ENCODE measurements at regions not wholly inside any gene's neighbourhood (a gene's known extent, or its start where the extent isn't known, plus 50 kb on each side); places are given as distances from the start of the nearest gene placed in this dataset.

DNA sequence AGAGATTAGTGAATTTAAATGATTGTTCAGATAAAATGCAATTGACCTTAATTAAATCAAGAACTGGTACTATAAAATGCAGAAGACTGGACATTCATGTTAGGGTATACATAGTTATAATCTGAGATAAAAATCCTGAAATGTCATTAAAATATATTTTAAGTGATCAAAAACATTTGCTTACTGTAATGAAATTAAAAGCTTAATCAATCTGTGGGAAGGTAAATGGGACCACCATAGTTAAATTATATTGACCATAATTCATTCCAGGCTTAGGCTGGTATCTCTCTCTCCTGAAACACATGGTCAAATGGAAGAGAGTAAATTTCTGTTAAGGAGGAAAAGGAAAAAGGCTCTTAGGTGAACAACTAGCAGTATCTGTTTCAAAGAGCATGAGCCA is 474.4 kb downstream of the C4orf33 start:
- TF ChIP-seq, protein P1, sequence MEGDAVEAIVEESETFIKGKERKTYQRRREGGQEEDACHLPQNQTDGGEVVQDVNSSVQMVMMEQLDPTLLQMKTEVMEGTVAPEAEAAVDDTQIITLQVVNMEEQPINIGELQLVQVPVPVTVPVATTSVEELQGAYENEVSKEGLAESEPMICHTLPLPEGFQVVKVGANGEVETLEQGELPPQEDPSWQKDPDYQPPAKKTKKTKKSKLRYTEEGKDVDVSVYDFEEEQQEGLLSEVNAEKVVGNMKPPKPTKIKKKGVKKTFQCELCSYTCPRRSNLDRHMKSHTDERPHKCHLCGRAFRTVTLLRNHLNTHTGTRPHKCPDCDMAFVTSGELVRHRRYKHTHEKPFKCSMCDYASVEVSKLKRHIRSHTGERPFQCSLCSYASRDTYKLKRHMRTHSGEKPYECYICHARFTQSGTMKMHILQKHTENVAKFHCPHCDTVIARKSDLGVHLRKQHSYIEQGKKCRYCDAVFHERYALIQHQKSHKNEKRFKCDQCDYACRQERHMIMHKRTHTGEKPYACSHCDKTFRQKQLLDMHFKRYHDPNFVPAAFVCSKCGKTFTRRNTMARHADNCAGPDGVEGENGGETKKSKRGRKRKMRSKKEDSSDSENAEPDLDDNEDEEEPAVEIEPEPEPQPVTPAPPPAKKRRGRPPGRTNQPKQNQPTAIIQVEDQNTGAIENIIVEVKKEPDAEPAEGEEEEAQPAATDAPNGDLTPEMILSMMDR (IDR thresholded peaks at IDR 0.05; ENCODE audit: control insufficient read depth, insufficient read depth, low read depth, low read length, missing control alignments), result no peak
- H3K4me3 ChIP-seq (ENCODE audit: control insufficient read depth, low read depth, low read length), result no peak overlapping the region
- no peak for DNase-seq (ENCODE audit: low read depth)

DNA sequence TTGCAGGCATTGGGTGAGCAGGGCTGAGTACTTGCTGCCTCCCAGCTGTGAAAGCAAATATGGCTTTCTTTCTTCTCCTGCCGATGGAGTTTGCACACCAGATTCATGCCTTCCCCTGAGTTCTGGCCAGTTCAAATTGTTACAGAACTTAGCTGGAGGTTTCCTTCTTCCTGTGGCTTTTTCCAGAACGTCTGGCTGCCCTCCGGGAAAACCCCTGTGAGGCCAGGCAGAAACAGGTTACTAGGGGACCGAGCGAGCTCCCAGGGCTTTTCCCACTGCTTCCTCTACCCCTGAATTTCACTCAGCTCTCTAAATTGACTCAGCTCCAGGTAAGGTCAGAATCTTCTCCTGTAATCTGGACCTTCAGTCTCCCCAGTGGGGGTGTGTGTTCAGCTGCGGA is 482.4 kb downstream of the C4orf33 start:
- TF ChIP-seq, protein P1 (IDR thresholded peaks at IDR 0.05; ENCODE audit: control insufficient read depth, insufficient read depth, low read depth, low read length, missing control alignments), result no peak
- no peak overlapping the region for H3K4me3 ChIP-seq (ENCODE audit: control insufficient read depth, low read depth, low read length)
- no peak for DNase-seq (ENCODE audit: low read depth)

DNA sequence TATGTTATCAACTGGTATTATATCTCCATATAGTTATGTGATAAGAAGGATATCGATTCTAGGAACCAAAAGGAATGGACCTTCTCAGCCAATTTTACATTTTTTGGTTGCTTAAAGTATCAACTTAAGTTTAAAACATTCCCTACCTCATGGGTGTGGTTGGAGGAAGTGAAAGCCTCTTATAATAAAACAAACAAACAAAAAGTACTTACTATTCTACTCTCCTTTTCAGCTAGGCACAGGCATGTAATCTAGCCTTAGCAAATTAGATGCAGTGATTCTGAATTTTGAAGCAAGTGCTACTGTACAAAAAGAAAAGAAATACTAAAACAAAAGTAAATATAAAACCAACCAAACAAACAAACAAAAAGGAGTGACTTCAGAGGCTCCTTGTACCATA is 485.4 kb downstream of the C4orf33 start:
- no peak overlapping the region for H3K4me3 ChIP-seq (ENCODE audit: control insufficient read depth, low read depth, low read length)
- no peak for DNase-seq (ENCODE audit: low read depth)
- TF ChIP-seq, protein P1 (IDR thresholded peaks at IDR 0.05; ENCODE audit: control insufficient read depth, insufficient read depth, low read depth, low read length, missing control alignments), result no peak

DNA sequence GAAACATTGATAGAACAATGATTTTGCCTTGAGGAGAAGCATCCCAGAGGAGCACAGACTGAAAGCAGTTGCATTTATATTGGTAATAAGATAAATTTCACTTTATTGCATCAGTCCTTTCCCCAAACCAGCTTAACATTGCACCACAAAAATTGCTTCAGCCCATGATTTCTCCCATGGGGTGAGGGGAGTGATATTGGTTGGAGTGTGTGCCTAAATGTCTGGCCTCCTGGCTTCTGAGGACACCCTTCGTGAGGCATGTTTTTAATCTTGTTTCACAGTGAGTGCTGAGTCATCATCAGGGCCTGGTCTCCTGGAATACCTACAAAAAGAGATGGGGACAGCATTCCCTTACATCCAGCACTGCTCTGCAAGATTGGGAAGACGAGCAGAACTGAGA is 487.9 kb downstream of the C4orf33 start:
- DNase-seq (ENCODE audit: low read depth), result no peak
- TF ChIP-seq, protein P1 (IDR thresholded peaks at IDR 0.05; ENCODE audit: control insufficient read depth, insufficient read depth, low read depth, low read length, missing control alignments), result no peak

DNA sequence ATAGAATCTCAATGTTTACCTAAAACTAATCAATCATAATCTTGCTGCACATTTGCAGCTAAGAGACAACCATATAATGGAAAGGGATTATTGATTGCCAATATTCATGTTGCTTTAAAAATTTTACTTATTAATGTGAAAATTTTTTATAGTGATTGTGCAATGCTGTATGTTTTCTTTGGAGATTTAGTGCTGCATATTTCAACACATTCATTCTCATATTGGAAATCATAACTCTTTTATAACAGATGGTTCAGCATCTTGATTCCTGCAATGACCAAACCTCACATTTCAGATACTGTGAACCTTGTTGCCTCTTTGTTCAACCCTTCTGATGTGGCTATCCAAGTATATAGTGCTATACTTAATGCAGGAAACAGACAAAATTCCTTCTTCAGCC is 502.6 kb downstream of the C4orf33 start:
- DNase-seq (ENCODE audit: low read depth), result no peak
- TF ChIP-seq, protein P1 (IDR thresholded peaks at IDR 0.05; ENCODE audit: control insufficient read depth, insufficient read depth, low read depth, low read length, missing control alignments), result no peak
- H3K4me3 ChIP-seq (ENCODE audit: control insufficient read depth, low read depth, low read length), result no peak overlapping the region

More for the DNA sequence above, 487.9 kb downstream of the C4orf33 start:
- no peak overlapping the region for H3K4me3 ChIP-seq (ENCODE audit: control insufficient read depth, low read depth, low read length)

DNA sequence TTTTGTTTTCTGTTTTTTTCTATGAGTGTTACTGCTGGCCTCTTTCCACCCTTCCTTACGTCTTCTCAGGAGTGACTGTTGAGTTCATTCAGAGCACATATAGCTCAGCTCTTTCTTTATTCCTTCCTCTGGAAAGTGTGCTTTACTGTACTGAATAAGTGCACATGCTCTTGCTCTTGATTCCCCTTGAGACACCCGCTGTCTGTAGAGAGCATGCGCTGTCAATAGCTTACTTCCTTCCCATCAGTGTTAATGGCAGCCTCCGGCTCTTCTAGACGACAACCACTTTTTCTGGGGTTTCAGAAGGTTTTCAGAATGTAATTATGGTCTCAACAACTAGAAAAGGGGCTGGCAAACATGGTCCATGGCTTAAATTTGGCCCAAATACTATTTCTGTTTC is 504.9 kb downstream of the C4orf33 start:
- TF ChIP-seq, protein P1 (IDR thresholded peaks at IDR 0.05; ENCODE audit: control insufficient read depth, insufficient read depth, low read depth, low read length, missing control alignments), result no peak
- DNase-seq (ENCODE audit: low read depth), result no peak
- no peak overlapping the region for H3K4me3 ChIP-seq (ENCODE audit: control insufficient read depth, low read depth, low read length)

DNA sequence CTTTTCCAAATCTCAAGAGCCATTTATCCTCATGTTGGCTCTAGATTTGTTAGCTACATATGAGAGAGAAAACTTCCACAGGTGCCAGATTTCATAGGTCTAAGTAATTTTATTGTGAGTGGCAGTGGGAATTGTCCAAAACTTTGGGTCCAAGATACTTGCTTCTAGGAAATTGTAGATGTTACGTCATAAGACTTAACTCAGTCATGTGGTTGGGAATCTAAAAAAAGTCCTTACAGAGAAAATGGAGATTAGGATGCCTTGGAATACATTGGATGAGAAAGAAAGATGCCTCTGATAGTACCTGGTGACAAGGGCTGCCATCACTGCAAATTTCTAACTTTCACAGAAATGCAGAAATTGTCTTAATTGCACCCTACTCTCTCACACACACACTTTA is 506.5 kb downstream of the C4orf33 start:
- TF ChIP-seq, protein P1 (IDR thresholded peaks at IDR 0.05; ENCODE audit: control insufficient read depth, insufficient read depth, low read depth, low read length, missing control alignments), result no peak
- DNase-seq (ENCODE audit: low read depth), result no peak
- no peak overlapping the region for H3K4me3 ChIP-seq (ENCODE audit: control insufficient read depth, low read depth, low read length)
